Chondrocyte (in vitro differentiated cells): ENCODE measurements at regions not wholly inside any gene's neighbourhood (a gene's known extent, or its start where the extent isn't known, plus 50 kb on each side); places are given as distances from the start of the nearest gene placed in this dataset.

ENCODE experiments used
- DNase-seq: peaks from one replicate; pipeline ENCODE4 v3.0.0; 2021; ENCODE audit warnings: mixed read lengths, low spot score
- H3K27ac Mint-ChIP-seq: one replicate; pipeline ENCODE4 v1.8.0; 2021; ENCODE audit warnings: mild to moderate bottlenecking, moderate library complexity, mixed read lengths; ENCODE audit not compliant: unreplicated experiment
- H3K27me3 Mint-ChIP-seq: 2 replicates; pipeline ENCODE4 v1.8.0; 2021; ENCODE audit warnings: low read depth, mixed read lengths
- H3K36me3 Mint-ChIP-seq: 2 replicates; pipeline ENCODE4 v1.8.0; 2021; ENCODE audit warnings: low read depth, mixed read lengths
- H3K4me1 Mint-ChIP-seq: 2 replicates; pipeline ENCODE4 v1.8.0; 2021; ENCODE audit warnings: low read depth, mild to moderate bottlenecking, mixed read lengths
- H3K4me3 Mint-ChIP-seq: one replicate; pipeline ENCODE4 v1.8.0; 2021; ENCODE audit warnings: mild to moderate bottlenecking, moderate library complexity, mixed read lengths; ENCODE audit not compliant: unreplicated experiment
- H3K9me3 Mint-ChIP-seq: 2 replicates; pipeline ENCODE4 v1.8.0; 2021; ENCODE audit warnings: low read depth, mixed read lengths
- TF ChIP-seq, protein P1 (sequence below): fragments of 200-600 bp; sonication (generic); IDR thresholded peaks from 2 replicates; pipeline ENCODE4 v1.5.0; 2021; ENCODE audit warnings: antibody characterized with exemption, mild to moderate bottlenecking, moderate library complexity

DNA sequence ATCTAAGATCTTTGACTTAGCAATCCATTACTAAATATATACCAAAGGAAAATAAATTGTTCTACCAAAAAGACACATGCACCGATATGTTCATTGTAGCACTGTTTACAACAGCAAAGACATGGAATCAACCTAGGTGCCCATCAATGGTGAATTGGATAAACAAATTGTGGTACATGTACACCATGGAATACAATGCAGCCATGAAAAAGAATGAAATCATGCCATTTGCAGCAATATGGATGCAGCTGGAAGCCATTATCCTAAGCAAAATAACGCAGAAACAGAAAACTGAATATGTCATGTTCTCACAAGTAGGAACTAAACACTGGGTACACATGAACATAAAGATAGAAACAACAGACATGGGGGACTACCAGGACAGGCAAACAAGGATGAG is 589.5 kb downstream of the IRX1 start:
- no peak for DNase-seq
- no peaks in the 10 kb centered on the region for H3K27me3 Mint-ChIP-seq
- H3K36me3 Mint-ChIP-seq, result peaks cover 3% of the 10 kb centered on the region
- TF ChIP-seq, protein P1, sequence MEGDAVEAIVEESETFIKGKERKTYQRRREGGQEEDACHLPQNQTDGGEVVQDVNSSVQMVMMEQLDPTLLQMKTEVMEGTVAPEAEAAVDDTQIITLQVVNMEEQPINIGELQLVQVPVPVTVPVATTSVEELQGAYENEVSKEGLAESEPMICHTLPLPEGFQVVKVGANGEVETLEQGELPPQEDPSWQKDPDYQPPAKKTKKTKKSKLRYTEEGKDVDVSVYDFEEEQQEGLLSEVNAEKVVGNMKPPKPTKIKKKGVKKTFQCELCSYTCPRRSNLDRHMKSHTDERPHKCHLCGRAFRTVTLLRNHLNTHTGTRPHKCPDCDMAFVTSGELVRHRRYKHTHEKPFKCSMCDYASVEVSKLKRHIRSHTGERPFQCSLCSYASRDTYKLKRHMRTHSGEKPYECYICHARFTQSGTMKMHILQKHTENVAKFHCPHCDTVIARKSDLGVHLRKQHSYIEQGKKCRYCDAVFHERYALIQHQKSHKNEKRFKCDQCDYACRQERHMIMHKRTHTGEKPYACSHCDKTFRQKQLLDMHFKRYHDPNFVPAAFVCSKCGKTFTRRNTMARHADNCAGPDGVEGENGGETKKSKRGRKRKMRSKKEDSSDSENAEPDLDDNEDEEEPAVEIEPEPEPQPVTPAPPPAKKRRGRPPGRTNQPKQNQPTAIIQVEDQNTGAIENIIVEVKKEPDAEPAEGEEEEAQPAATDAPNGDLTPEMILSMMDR, result no peak
- no peak overlapping the region for H3K4me3 Mint-ChIP-seq
- H3K27ac Mint-ChIP-seq, result no peak overlapping the region
- H3K9me3 Mint-ChIP-seq, result peaks cover 23% of the 10 kb centered on the region
- no peaks in the 10 kb centered on the region for H3K4me1 Mint-ChIP-seq

DNA sequence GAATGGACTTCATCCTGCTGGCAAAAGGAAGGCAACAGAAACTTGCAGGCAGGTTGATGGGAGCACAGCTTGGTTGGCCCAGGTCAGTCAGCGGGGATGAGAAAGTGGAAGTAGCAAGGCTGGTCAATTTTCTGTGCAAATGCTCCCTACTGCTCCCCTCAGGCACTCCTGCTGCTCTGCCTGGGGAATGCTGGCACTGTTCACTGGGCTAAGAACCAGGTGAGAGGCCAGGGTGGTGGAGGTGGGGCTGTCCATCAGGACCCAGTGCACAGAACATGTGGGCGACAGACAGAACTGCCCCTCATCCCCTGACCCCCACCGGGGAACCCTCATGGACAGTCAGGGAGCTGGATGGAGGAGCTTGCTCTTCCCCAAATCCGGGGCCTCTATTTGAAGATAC is 593.1 kb downstream of the IRX1 start:
- H3K4me3 Mint-ChIP-seq, result no peak overlapping the region
- peaks cover 2% of the 10 kb centered on the region for H3K36me3 Mint-ChIP-seq
- H3K9me3 Mint-ChIP-seq, result peaks cover 20% of the 10 kb centered on the region
- H3K4me1 Mint-ChIP-seq, result no peaks in the 10 kb centered on the region
- no peak overlapping the region for H3K27ac Mint-ChIP-seq
- peaks cover 2% of the 10 kb centered on the region for H3K27me3 Mint-ChIP-seq
- TF ChIP-seq, protein P1, result no peak
- DNase-seq, result no peak

DNA sequence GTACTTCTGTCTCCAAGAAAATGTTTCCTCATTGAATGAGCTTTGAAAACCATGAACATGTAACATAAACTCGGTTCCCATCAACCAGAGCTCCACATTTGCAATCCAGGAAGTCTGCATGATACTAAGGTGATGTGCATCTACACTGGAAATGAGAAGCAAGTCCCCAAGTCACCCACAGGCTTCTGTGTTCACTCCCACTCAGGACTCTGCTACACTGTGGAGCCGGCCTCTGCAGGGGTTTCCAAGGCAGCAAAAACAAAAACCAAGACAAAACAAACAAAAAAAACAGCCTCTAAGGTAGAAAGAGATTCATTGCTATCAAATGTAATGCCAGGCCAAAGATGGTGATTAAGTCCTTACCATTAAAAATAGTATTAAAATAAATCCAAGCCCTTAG is 593.7 kb downstream of the IRX1 start:
- peaks cover 1% of the 10 kb centered on the region for H3K36me3 Mint-ChIP-seq
- H3K9me3 Mint-ChIP-seq, result peaks cover 14% of the 10 kb centered on the region
- H3K27me3 Mint-ChIP-seq, result peaks cover 2% of the 10 kb centered on the region
- H3K4me3 Mint-ChIP-seq, result no peak overlapping the region
- DNase-seq, result no peak
- TF ChIP-seq, protein P1, result no peak
- H3K27ac Mint-ChIP-seq, result no peak overlapping the region
- no peaks in the 10 kb centered on the region for H3K4me1 Mint-ChIP-seq

DNA sequence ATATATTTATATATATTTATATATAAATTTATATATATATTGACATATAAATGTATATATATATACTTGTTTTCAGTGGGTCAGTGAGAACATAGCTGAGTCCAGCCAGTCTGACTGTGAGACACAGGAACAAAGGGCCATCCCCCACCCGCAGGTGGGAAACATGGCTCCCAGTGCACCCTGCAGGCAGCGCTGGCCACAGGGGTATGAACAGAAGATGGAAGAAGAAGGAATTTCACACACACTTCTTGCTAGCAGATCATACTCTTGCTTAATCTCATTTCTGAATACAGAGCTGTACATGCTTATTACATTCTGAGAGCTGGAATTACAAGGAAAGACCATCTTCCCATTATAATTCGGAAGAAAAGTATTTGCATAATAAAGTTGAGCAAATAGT is 595.4 kb downstream of the IRX1 start:
- H3K27ac Mint-ChIP-seq, result no peak overlapping the region
- H3K4me3 Mint-ChIP-seq, result no peak overlapping the region
- H3K36me3 Mint-ChIP-seq, result no peaks in the 10 kb centered on the region
- no peaks in the 10 kb centered on the region for H3K9me3 Mint-ChIP-seq
- TF ChIP-seq, protein P1, result no peak
- H3K4me1 Mint-ChIP-seq, result no peaks in the 10 kb centered on the region
- peaks cover 2% of the 10 kb centered on the region for H3K27me3 Mint-ChIP-seq
- DNase-seq, result no peak

DNA sequence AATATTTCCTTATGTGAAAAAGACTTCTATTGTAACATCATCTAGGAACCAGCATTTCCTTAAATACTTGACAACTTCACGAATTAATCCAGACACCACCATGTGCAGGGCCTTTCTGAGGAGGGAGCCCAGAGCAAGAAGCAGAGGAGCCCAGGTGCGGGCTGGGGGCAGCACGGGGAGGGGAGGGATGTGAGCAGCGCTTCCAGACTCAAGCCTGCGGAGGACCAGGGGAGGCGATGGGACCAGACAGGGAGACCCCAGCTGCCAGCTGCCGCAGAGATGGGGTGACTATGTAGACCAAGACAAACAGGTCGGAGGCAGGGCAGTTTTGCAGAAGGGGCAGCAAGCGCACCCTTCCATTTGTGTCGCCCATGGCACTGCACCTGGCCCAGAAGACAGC is 596.1 kb downstream of the IRX1 start:
- TF ChIP-seq, protein P1, result no peak
- DNase-seq, result no peak
- no peaks in the 10 kb centered on the region for H3K9me3 Mint-ChIP-seq
- H3K36me3 Mint-ChIP-seq, result no peaks in the 10 kb centered on the region
- no peak overlapping the region for H3K27ac Mint-ChIP-seq
- no peak overlapping the region for H3K4me3 Mint-ChIP-seq
- H3K4me1 Mint-ChIP-seq, result no peaks in the 10 kb centered on the region
- H3K27me3 Mint-ChIP-seq, result peaks cover 2% of the 10 kb centered on the region
